H1 (cell line): ENCODE measurements at regions not wholly inside any gene's neighbourhood (a gene's known extent, or its start where the extent isn't known, plus 50 kb on each side); places are given as distances from the start of the nearest gene placed in this dataset.

ENCODE experiments used
- ASH2L ChIP-seq: fragments of 200-600, 300-600 bp; sonication (generic); IDR thresholded peaks from one replicate; pipeline ENCODE4 v1.7.1; 2017; ENCODE audit warnings: low read length
- ATF2 ChIP-seq: IDR thresholded peaks from 2 replicates; pipeline ENCODE4 v1.6.1; 2012; ENCODE audit warnings: low read length, inconsistent platforms
- GABPA ChIP-seq: IDR thresholded peaks from 2 replicates; pipeline ENCODE4 v1.6.1; 2011; ENCODE audit warnings: mild to moderate bottlenecking, low read length, moderate library complexity, borderline replicate concordance; ENCODE audit not compliant: insufficient read depth
- JUN ChIP-seq: IDR thresholded peaks from 2 replicates; pipeline ENCODE4 v1.6.1; 2011; ENCODE audit warnings: low read depth, mild to moderate bottlenecking, improper control_type of control experiment, low read length
- POLR2A ChIP-seq, 2 experiments: IDR thresholded peaks; 1 replicate in 1 of 2; 2 replicates in 1 of 2; pipeline ENCODE4 v1.6.1; 2011; ENCODE audit warnings: low read depth in 2 of 2, low read length in 2 of 2, mild to moderate bottlenecking in 2 of 2; ENCODE audit errors: control extremely low read depth in 1 of 2
- POU5F1 ChIP-seq: IDR thresholded peaks from 2 replicates; pipeline ENCODE4 v1.6.1; 2011; ENCODE audit warnings: low read depth, mild to moderate bottlenecking, low read length, moderate library complexity

- no peak for TF ChIP-seq ATF2
- no peak for TF ChIP-seq GABPA
- TF ChIP-seq POLR2A (IDR thresholded peaks at IDR 0.05; ENCODE audit: control extremely low read depth in 1 of 2, low read depth in 2 of 2, low read length in 2 of 2) = no peak
- no peak for TF ChIP-seq ASH2L
- TF ChIP-seq JUN = no peak
- TF ChIP-seq POU5F1 = no peak
Measured at GRCh38 chr1:37398096-37398495, 76.3 kb upstream of the ZC3H12A start (continued).
